Left renal pelvis (tissue), 4 donors: ENCODE measurements at regions not wholly inside any gene's neighbourhood (a gene's known extent, or its start where the extent isn't known, plus 50 kb on each side); places are given as distances from the start of the nearest gene placed in this dataset.

Experiments used
- DNase-seq, 4 donors: peaks; one replicate each; pipeline ENCODE4 v3.0.0-alpha.2; 2013; ENCODE audit warnings: low read depth in 4 of 4, low spot score in 3 of 4

- no peak for DNase-seq
These were observed 59.9 kb upstream of the BZW1 start for GRCh38 chr2:200751786-200752185.

- DNase-seq: no peak
These were observed 59.4 kb upstream of the BZW1 start for GRCh38 chr2:200752332-200752731.

- no peak for DNase-seq
These were observed 58.9 kb upstream of the BZW1 start for GRCh38 chr2:200752835-200753234.

DNA sequence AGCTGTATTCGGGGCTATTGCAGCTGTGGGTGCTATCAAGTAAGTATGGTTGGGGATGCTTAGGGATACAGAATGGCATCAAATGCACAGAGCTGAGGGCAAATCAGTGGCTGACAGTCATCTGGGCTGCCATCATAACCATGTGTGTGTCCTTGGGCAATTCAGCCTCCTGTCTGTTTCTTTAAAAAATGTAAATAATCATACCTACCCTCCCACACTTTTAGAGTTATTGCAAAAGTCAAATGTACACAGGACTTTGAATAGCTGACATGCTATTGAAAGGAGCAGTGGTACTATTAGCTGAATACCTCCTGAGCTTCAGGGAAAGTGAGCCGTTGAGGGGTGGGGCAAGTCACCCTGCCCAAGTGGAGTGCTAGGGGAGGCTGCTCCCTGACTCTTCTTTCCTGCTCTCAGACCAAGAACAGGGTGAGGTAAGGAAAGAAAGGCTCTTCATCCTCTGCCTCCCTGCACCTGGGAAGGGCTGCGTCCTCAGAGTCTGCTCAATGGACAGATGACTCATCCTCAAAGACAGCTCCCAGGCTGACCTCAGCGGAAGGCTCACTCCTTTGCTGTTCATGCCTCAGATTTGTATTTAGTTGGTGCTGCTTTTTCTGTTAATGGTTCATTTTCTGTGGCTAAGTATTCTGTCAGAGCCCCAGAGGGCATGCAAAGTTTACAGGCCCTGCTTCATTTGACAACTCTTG is 54.9 kb upstream of the BZW1 start:
- DNase-seq: no peak

- no peak for DNase-seq
These were observed 54.3 kb upstream of the BZW1 start for GRCh38 chr2:200757399-200757798.

DNA sequence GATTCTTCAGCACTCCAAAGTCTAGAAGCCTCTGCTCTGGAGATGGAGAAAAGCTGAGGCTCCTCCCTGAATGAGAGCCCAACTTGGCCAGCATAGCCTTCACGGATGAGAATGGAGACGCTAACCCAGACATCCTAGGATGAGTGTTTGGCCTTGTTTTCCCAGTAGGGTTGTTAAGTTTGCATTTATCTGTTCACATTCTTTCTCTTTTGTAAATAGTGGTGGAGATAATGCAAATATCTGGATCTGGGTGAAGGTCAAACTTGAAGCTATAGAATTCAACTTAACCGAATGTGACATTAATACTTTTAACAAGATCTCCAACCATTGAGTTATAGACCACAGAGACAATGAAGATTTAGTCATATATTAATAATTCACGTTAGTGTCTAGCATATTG is 53.4 kb upstream of the BZW1 start:
- no peak for DNase-seq

DNA sequence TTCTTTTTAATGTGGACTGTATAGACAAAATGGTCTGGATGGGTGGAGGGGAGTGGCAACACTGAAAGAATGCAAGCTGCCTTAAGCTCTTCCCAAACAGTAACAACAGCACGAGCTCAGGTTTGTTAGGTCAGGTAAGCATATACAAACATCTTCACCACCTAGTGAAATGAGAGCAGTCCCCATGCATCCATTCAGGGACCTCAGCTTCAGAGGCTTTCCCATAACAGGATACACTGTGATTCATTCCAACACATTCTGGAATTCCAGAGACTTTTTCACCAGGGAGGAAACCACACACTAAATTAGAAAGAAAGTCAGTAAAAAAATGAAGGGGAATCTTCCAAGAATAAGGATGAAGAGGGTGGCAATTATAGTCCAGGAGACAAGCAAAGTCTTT is 50.4 kb upstream of the BZW1 start:
- no peak for DNase-seq
